ENCODE measurements at regions not wholly inside any gene's neighbourhood (a gene's known extent, or its start where the extent isn't known, plus 50 kb on each side); places are given as distances from the start of the nearest gene placed in this dataset.

DNA sequence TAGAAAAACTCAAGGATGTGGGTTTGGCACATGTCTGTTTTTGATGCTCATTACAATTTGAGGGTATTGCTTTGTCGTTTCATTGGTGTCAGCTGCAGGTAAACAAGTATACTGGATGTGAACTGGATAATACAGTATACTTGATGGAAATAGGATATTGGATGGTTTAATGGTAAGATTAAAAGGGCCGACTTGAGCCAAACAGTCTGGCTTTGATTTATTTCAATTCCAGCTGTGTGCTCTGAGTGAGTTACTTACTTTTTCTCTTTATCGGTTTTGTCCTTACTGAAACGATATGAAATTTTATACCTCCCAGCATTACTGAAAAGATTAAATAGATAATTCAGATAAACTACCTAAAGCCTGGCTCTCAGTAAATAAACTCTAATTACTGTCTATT lies 227.6 kb downstream of the ASXL3 start:
- no peak for DNase-seq

DNA sequence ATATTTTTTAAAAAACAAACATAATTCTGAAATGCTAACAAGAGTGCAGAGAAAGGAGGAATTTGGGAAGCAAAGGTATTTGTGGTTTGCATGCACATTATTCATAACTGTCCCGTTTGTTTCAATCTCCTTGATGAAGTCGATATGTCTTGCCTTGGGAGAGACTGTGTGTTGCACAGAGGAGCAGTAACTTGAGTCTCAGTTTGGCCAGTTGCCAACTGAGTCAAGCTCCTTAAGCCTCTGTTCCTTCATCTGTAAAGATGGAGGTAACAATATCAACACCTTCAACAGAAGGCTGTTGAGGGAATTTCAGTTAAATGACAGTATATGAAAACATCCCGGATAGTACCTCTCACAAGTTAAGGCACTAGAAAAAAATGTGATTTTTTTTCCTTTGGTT lies 226.2 kb downstream of the ASXL3 start:
- DNase-seq, result no peak

DNA sequence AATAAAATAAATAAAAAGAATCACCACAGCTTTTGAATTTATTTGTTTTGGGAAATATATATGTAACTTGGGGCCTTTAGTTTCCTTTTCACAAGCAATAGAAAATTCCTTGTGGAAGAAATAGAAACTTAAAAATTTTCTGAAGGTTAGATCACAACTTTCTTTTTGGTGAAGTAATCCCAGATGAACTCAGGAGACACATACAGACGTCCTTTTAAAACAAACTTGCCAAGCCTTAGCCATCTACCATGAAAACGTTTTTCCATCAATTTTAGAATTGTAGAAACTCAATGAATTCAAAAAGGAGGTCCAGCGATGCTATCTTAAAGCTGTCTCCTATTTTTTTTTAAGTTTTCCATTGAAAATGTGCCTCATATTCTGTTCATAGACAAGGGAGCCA lies 225.6 kb downstream of the ASXL3 start:
- no peak for DNase-seq

DNA sequence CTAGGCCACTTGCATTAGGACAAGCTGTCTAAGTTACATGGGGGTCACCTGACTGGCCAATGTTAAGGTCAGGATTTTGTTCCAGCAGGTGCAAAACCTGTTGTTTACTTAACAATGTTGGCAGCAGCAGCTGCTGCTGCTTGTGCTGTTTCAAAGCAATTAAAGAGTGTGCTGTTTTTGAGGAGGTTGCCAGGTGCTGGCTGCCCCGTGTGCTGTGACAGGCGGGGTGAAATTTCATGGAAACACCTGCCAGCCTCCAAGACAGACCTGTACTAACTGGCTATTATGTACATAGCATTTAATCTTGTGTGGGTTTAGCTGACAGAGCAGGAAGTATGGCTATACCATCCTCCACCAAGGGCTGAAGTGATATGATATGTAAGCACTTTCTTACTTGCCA lies 224.9 kb downstream of the ASXL3 start:
- no peak for DNase-seq

Measured in hematopoietic multipotent progenitor cell treated with erythropoietin and hydrocortisone succinate and interleukin-3 and kit ligand, for 6 days (in vitro differentiated cells).